ENCODE measurements at regions not wholly inside any gene's neighbourhood (a gene's known extent, or its start where the extent isn't known, plus 50 kb on each side); places are given as distances from the start of the nearest gene placed in this dataset.

- H3K9me3 Mint-ChIP-seq (ENCODE audit: unreplicated experiment) = no peaks in the 10 kb centered on the region
- no peak overlapping the region for H3K27ac Mint-ChIP-seq (ENCODE audit: unreplicated experiment)
- H3K36me3 Mint-ChIP-seq (ENCODE audit: low read depth, unreplicated experiment) = no peaks in the 10 kb centered on the region
- H3K4me3 Mint-ChIP-seq (ENCODE audit: unreplicated experiment) = no peak overlapping the region
- no peak for TF ChIP-seq CTCF (IDR thresholded peaks at IDR 0.05; ENCODE audit: unreplicated experiment)
- DNase-seq (ENCODE audit: low spot score) = no peak
- H3K27me3 Mint-ChIP-seq (ENCODE audit: unreplicated experiment) = peaks cover 3% of the 10 kb centered on the region
- peaks cover 3% of the 10 kb centered on the region for H3K4me1 Mint-ChIP-seq (ENCODE audit: unreplicated experiment)
These were observed 554.8 kb downstream of the TBC1D32 start for GRCh38 chr6:120779441-120779840.

GRCh38 chr6:120775698-120776097 is 558.6 kb downstream of the TBC1D32 start:
- Mint-ChIP-seq H3K27ac (ENCODE audit: unreplicated experiment) (no peak overlapping the region), H3K27me3 (ENCODE audit: unreplicated experiment) (peaks cover 4% of the 10 kb centered on the region), H3K4me1 (ENCODE audit: unreplicated experiment) (peaks cover 3% of the 10 kb centered on the region), H3K4me3 (ENCODE audit: unreplicated experiment) (no peak overlapping the region), H3K9me3 (ENCODE audit: unreplicated experiment) (no peaks in the 10 kb centered on the region), H3K36me3 (ENCODE audit: low read depth, unreplicated experiment) (no peaks in the 10 kb centered on the region)
- no peak for TF ChIP-seq CTCF (IDR thresholded peaks at IDR 0.05; ENCODE audit: unreplicated experiment)
- DNase-seq (ENCODE audit: low spot score) = no peak

DNA sequence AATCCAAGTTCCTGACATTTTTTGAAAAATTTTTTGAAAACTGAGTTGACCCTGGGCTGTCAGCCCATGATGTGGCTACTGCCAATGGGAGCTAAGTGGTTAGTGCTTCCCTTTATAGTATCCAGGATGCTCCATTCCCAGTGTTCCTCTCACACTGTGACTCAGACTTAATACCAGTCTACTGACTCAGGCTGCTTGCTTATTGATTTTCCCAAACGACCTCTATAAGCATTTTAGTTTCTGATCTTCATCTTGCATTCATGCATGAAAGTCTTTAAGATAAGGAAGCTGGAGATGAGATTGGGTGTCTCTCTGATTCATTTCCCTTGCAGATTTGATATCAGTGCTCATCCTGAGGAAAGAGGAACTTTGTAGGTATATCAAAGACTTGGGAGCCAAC is 560.0 kb downstream of the TBC1D32 start:
- Mint-ChIP-seq H3K36me3 (ENCODE audit: low read depth, unreplicated experiment) (no peaks in the 10 kb centered on the region), H3K27ac (ENCODE audit: unreplicated experiment) (no peak overlapping the region), H3K27me3 (ENCODE audit: unreplicated experiment) (peaks cover 4% of the 10 kb centered on the region), H3K4me1 (ENCODE audit: unreplicated experiment) (no peaks in the 10 kb centered on the region), H3K4me3 (ENCODE audit: unreplicated experiment) (no peak overlapping the region), H3K9me3 (ENCODE audit: unreplicated experiment) (no peaks in the 10 kb centered on the region)
- no peak for TF ChIP-seq CTCF (IDR thresholded peaks at IDR 0.05; ENCODE audit: unreplicated experiment)
- no peak for DNase-seq (ENCODE audit: low spot score)

- Mint-ChIP-seq H3K36me3 (ENCODE audit: low read depth, unreplicated experiment) (no peaks in the 10 kb centered on the region), H3K27me3 (ENCODE audit: unreplicated experiment) (peaks cover 2% of the 10 kb centered on the region), H3K9me3 (ENCODE audit: unreplicated experiment) (no peaks in the 10 kb centered on the region), H3K27ac (ENCODE audit: unreplicated experiment) (no peak overlapping the region), H3K4me3 (ENCODE audit: unreplicated experiment) (no peak overlapping the region), H3K4me1 (ENCODE audit: unreplicated experiment) (no peaks in the 10 kb centered on the region)
- no peak for DNase-seq (ENCODE audit: low spot score)
- no peak for TF ChIP-seq CTCF (IDR thresholded peaks at IDR 0.05; ENCODE audit: unreplicated experiment)
These were observed 563.3 kb downstream of the TBC1D32 start for GRCh38 chr6:120771019-120771418.

- Mint-ChIP-seq H3K4me1 (ENCODE audit: unreplicated experiment) (no peaks in the 10 kb centered on the region), H3K9me3 (ENCODE audit: unreplicated experiment) (no peaks in the 10 kb centered on the region), H3K27ac (ENCODE audit: unreplicated experiment) (no peak overlapping the region), H3K4me3 (ENCODE audit: unreplicated experiment) (no peak overlapping the region), H3K27me3 (ENCODE audit: unreplicated experiment) (no peaks in the 10 kb centered on the region), H3K36me3 (ENCODE audit: low read depth, unreplicated experiment) (no peaks in the 10 kb centered on the region)
- TF ChIP-seq CTCF (IDR thresholded peaks at IDR 0.05; ENCODE audit: unreplicated experiment) = no peak
- DNase-seq (ENCODE audit: low spot score) = no peak
These were observed 570.0 kb downstream of the TBC1D32 start for GRCh38 chr6:120764312-120764711.

Measured in endothelial cell (in vitro differentiated cells).